Body of pancreas (tissue), 4 donors: ENCODE measurements at regions not wholly inside any gene's neighbourhood (a gene's known extent, or its start where the extent isn't known, plus 50 kb on each side); places are given as distances from the start of the nearest gene placed in this dataset.

Experiments used
- POLR2A ChIP-seq, 3 donors: fragments of 450-650 bp; IDR thresholded peaks; one replicate each; pipeline ENCODE4 v1.6.1; 2016; ENCODE audit warnings: antibody characterized with exemption in 3 of 3, mild to moderate bottlenecking in 2 of 3
- TF ChIP-seq, protein P1 (sequence below), 7 experiments: fragments of 450-650 bp in 4 of 7; fragments of 200-600 bp in 3 of 7; sonication (generic) in 3 of 7; IDR thresholded peaks; one replicate each; pipeline ENCODE4 v1.5.1; 2016 to 2019; ENCODE audit warnings: antibody characterized with exemption in 7 of 7

- TF ChIP-seq, protein P1, sequence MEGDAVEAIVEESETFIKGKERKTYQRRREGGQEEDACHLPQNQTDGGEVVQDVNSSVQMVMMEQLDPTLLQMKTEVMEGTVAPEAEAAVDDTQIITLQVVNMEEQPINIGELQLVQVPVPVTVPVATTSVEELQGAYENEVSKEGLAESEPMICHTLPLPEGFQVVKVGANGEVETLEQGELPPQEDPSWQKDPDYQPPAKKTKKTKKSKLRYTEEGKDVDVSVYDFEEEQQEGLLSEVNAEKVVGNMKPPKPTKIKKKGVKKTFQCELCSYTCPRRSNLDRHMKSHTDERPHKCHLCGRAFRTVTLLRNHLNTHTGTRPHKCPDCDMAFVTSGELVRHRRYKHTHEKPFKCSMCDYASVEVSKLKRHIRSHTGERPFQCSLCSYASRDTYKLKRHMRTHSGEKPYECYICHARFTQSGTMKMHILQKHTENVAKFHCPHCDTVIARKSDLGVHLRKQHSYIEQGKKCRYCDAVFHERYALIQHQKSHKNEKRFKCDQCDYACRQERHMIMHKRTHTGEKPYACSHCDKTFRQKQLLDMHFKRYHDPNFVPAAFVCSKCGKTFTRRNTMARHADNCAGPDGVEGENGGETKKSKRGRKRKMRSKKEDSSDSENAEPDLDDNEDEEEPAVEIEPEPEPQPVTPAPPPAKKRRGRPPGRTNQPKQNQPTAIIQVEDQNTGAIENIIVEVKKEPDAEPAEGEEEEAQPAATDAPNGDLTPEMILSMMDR (IDR thresholded peaks at IDR 0.05) = no peak
- TF ChIP-seq POLR2A (IDR thresholded peaks at IDR 0.05) = no peak
Observed at GRCh38 chr3:5347486-5347885, 160.0 kb downstream of the EDEM1 start.
